ENCODE measurements at regions not wholly inside any gene's neighbourhood (a gene's known extent, or its start where the extent isn't known, plus 50 kb on each side); places are given as distances from the start of the nearest gene placed in this dataset.

- intact Hi-C loops (cut with DNase I), result no loop called here
- H3K27ac ChIP-seq, result no peak overlapping the region
- WGBS (ENCODE audit: insufficient coverage, low coverage, low lambda C conversion rate, missing lambda C conversion rate), result no CpG with 5 or more reads among the region's 4 CpGs
Measured at GRCh38 chr7:67387851-67388250, 391.2 kb downstream of the TYW1 start.

GRCh38 chr7:67391168-67391567 is 394.5 kb downstream of the TYW1 start:
- Histone ChIP-seq H3K27ac (no peak overlapping the region), H3K9me3 (no peaks in the 10 kb centered on the region), H3K36me3 (no peaks in the 10 kb centered on the region), H3K4me1 (no peaks in the 10 kb centered on the region), H3K4me3 (no peak overlapping the region), H3K27me3 (no peaks in the 10 kb centered on the region)
- intact Hi-C loops (cut with DNase I), result no loop called here
- TF ChIP-seq POLR2A (IDR thresholded peaks at IDR 0.05) (no peak), CTCF (IDR thresholded peaks at IDR 0.05) (no peak)
- DNase-seq (no peak), ATAC-seq (no peak)
- 56% methylated on average over 11 of the region's 19 CpGs for WGBS (ENCODE audit: insufficient coverage, low coverage, low lambda C conversion rate, missing lambda C conversion rate)

More at GRCh38 chr7:67387851-67388250, 391.2 kb downstream of the TYW1 start:
- Histone ChIP-seq H3K36me3 (no peaks in the 10 kb centered on the region), H3K9me3 (no peaks in the 10 kb centered on the region), H3K4me1 (no peaks in the 10 kb centered on the region), H3K4me3 (no peak overlapping the region), H3K27me3 (no peaks in the 10 kb centered on the region)
- DNase-seq (no peak), ATAC-seq (no peak)
- TF ChIP-seq CTCF (IDR thresholded peaks at IDR 0.05) (no peak), POLR2A (IDR thresholded peaks at IDR 0.05) (no peak)

GRCh38 chr7:67392596-67393438 is 396.2 kb downstream of the TYW1 start:
- no peak for TF ChIP-seq CTCF (IDR thresholded peaks at IDR 0.05)
- TF ChIP-seq POLR2A (IDR thresholded peaks at IDR 0.05), result no peak
- ATAC-seq (no peak), DNase-seq (no peak)
- Histone ChIP-seq H3K4me1 (no peaks in the 10 kb centered on the region), H3K9me3 (no peaks in the 10 kb centered on the region), H3K27ac (no peak overlapping the region), H3K27me3 (no peaks in the 10 kb centered on the region), H3K4me3 (no peak overlapping the region), H3K36me3 (no peaks in the 10 kb centered on the region)
- intact Hi-C loops (cut with DNase I), result no loop called here
- WGBS (ENCODE audit: insufficient coverage, low coverage, low lambda C conversion rate, missing lambda C conversion rate), result 50% methylated on average over 15 of the region's 16 CpGs

GRCh38 chr7:67393903-67394302 is 397.3 kb downstream of the TYW1 start:
- Histone ChIP-seq H3K27me3 (no peaks in the 10 kb centered on the region), H3K4me3 (no peak overlapping the region), H3K4me1 (no peaks in the 10 kb centered on the region), H3K9me3 (no peaks in the 10 kb centered on the region), H3K27ac (no peak overlapping the region), H3K36me3 (no peaks in the 10 kb centered on the region)
- TF ChIP-seq CTCF (IDR thresholded peaks at IDR 0.05) (no peak), POLR2A (IDR thresholded peaks at IDR 0.05) (no peak)
- ATAC-seq (no peak), DNase-seq (no peak)
- 44% methylated on average over 1 of the region's 1 CpG for WGBS (ENCODE audit: insufficient coverage, low coverage, low lambda C conversion rate, missing lambda C conversion rate)
- intact Hi-C loops (cut with DNase I), result no loop called here
